H1 (cell line): ENCODE measurements at regions not wholly inside any gene's neighbourhood (a gene's known extent, or its start where the extent isn't known, plus 50 kb on each side); places are given as distances from the start of the nearest gene placed in this dataset.

Source experiments
- CTCF ChIA-PET: fragments of 300-600 bp; sonication (Branson Sonifier 250); formaldehyde crosslinking; loops from one replicate; lab custom pipeline; 2021; ENCODE audit not compliant: partially characterized antibody; lab: Charles Lee
- POLR2A ChIA-PET: fragments of 300-600 bp; sonication (Branson Sonifier 250); formaldehyde crosslinking; loops from one replicate; lab custom pipeline; 2021; ENCODE audit warnings: inconsistent platforms; ENCODE audit not compliant: partially characterized antibody; lab: Charles Lee
- DNase-seq, 2 experiments: peaks; one replicate each; pipeline versions ENCODE4 v3.0.0 to v3.0.0-alpha.2; 2010 to 2022; ENCODE audit warnings: low spot score in 2 of 2, low read depth in 1 of 2, mixed read lengths in 1 of 2
- FAIRE-seq: peaks from 2 replicates; lab custom pipeline; 2011; peaks lifted over from hg19 to GRCh38; lab: Jason Lieb, UNC
- H2AFZ ChIP-seq: 2 replicates; pipeline ENCODE4 v1.8.1; 2012; ENCODE audit warnings: low read length, inconsistent platforms
- H2AK5ac ChIP-seq: 2 replicates; pipeline ENCODE4 v1.6.1; 2013; ENCODE audit warnings: low read depth, low read length
- H2BK120ac ChIP-seq: replicated peaks from 2 replicates; pipeline ENCODE3; 2013; ENCODE audit warnings: low read depth, low read length, inconsistent platforms
- H2BK12ac ChIP-seq: 2 replicates; pipeline ENCODE4 v1.6.1; 2013; ENCODE audit warnings: low read depth, low read length
- H2BK15ac ChIP-seq: 2 replicates; pipeline ENCODE4 v1.6.1; 2013; ENCODE audit warnings: low read length
- H2BK20ac ChIP-seq: 2 replicates; pipeline ENCODE4 v1.6.1; 2013; ENCODE audit warnings: low read length
- H2BK5ac ChIP-seq: 2 replicates; pipeline ENCODE4 v1.6.1; 2013; ENCODE audit warnings: low read depth, low read length
- H3K14ac ChIP-seq: 2 replicates; pipeline ENCODE4 v1.6.1; 2013; ENCODE audit warnings: inconsistent platforms; ENCODE audit not compliant: insufficient read length
- H3K18ac ChIP-seq: 2 replicates; pipeline ENCODE4 v1.6.1; 2013; ENCODE audit warnings: low read length; ENCODE audit errors: extremely low read depth
- H3K23ac ChIP-seq: 2 replicates; pipeline ENCODE4 v1.6.1; 2013; ENCODE audit warnings: inconsistent platforms; ENCODE audit not compliant: insufficient read length
- H3K23me2 ChIP-seq: 2 replicates; pipeline ENCODE4 v1.6.1; 2013; ENCODE audit warnings: low read depth, low read length
- H3K27ac ChIP-seq: 2 replicates; pipeline ENCODE4 v1.6.1; 2011; ENCODE audit warnings: low read depth, low read length, inconsistent platforms
- H3K27me3 ChIP-seq, 4 experiments: replicated peaks in 1 of 4; 1 replicate in 1 of 4; 2 replicates in 3 of 4; pipeline versions ENCODE4 v1.6.1 to v1.8.1; 2011 to 2013; ENCODE audit warnings: low read length in 3 of 4, mild to moderate bottlenecking in 3 of 4, inconsistent platforms in 2 of 4, mixed read lengths in 2 of 4, moderate library complexity in 1 of 4; ENCODE audit not compliant: control insufficient read depth in 3 of 4, insufficient read depth in 3 of 4; ENCODE audit errors: extremely low read depth in 1 of 4
- H3K36me3 ChIP-seq, 4 experiments: 2 replicates each; pipeline versions ENCODE4 v1.6.1 to v1.8.1; 2011 to 2013; ENCODE audit warnings: mild to moderate bottlenecking in 4 of 4, low read length in 3 of 4, moderate library complexity in 2 of 4, control low read depth in 1 of 4, inconsistent platforms in 1 of 4; ENCODE audit not compliant: insufficient read depth in 4 of 4, control insufficient read depth in 2 of 4
- H3K4ac ChIP-seq: replicated peaks from 2 replicates; pipeline ENCODE3; 2013; ENCODE audit warnings: low read length, low read depth, mixed read lengths, inconsistent platforms; ENCODE audit not compliant: insufficient read length
- H3K4me1 ChIP-seq, 4 experiments: replicated peaks in 1 of 4; 1 replicate in 1 of 4; 2 replicates in 3 of 4; pipeline versions ENCODE4 v1.6.1 to v1.8.1; 2011 to 2013; ENCODE audit warnings: low read length in 3 of 4, inconsistent platforms in 2 of 4, mixed read lengths in 1 of 4; ENCODE audit not compliant: insufficient read depth in 4 of 4, control insufficient read depth in 3 of 4
- H3K4me2 ChIP-seq, 2 experiments: 2 replicates each; pipeline versions ENCODE4 v1.6.1 to v1.8.1; 2011 to 2013; ENCODE audit warnings: low read depth in 2 of 2, low read length in 2 of 2, control low read depth in 1 of 2, inconsistent platforms in 1 of 2, mild to moderate bottlenecking in 1 of 2; ENCODE audit not compliant: insufficient read depth in 1 of 2
- H3K4me3 ChIP-seq, 4 experiments: fragments of 200-600, 300-600 bp in 1 of 4; sonication (generic), shearing (Covaris generic), sonication (Bioruptor Twin) in 1 of 4; 2 replicates each; pipeline versions ENCODE4 v1.5.1 to v1.8.1; 2011 to 2016; ENCODE audit warnings: low read length in 4 of 4, low read depth in 3 of 4, control low read depth in 2 of 4, inconsistent platforms in 2 of 4, mild to moderate bottlenecking in 2 of 4, mixed read lengths in 1 of 4, moderate library complexity in 1 of 4; ENCODE audit not compliant: insufficient read depth in 2 of 4; ENCODE audit errors: extremely low read depth in 1 of 4
- H3K56ac ChIP-seq: replicated peaks from 2 replicates; pipeline ENCODE3; 2013; ENCODE audit warnings: low read depth, mild to moderate bottlenecking, mixed read lengths, low read length, inconsistent platforms; ENCODE audit not compliant: insufficient read length
- H3K79me1 ChIP-seq: 2 replicates; pipeline ENCODE4 v1.6.1; 2013; ENCODE audit warnings: low read depth, low read length, control low read depth
- H3K79me2 ChIP-seq, 2 experiments: 2 replicates each; pipeline versions ENCODE4 v1.6.1 to v1.8.1; 2012 to 2013; ENCODE audit warnings: low read length in 2 of 2, mild to moderate bottlenecking in 2 of 2, inconsistent platforms in 1 of 2; ENCODE audit not compliant: insufficient read depth in 2 of 2, control insufficient read depth in 1 of 2
- H3K9ac ChIP-seq, 4 experiments: replicated peaks in 1 of 4; 1 replicate in 1 of 4; 2 replicates in 3 of 4; pipeline versions ENCODE4 v1.6.1 to v1.8.1; 2011 to 2013; ENCODE audit warnings: low read depth in 3 of 4, low read length in 3 of 4, control low read depth in 2 of 4, mild to moderate bottlenecking in 2 of 4, moderate library complexity in 2 of 4, inconsistent platforms in 1 of 4; ENCODE audit errors: extremely low read depth in 1 of 4
- H3K9me3 ChIP-seq, 2 experiments: 2 replicates each; pipeline versions ENCODE4 v1.6.1 to v1.8.1; 2012 to 2013; ENCODE audit warnings: mild to moderate bottlenecking in 2 of 2, moderate library complexity in 2 of 2, control low read depth in 1 of 2, inconsistent platforms in 1 of 2, low read depth in 1 of 2, low read length in 1 of 2, mixed read lengths in 1 of 2; ENCODE audit not compliant: insufficient read depth in 2 of 2
- H4K20me1 ChIP-seq, 2 experiments: replicated peaks in 1 of 2; 2 replicates each; pipeline versions ENCODE3 to v1.8.1; 2011 to 2013; ENCODE audit warnings: inconsistent platforms in 2 of 2, low read length in 2 of 2, mild to moderate bottlenecking in 1 of 2; ENCODE audit not compliant: insufficient read depth in 2 of 2, control insufficient read depth in 1 of 2
- H4K5ac ChIP-seq: 2 replicates; pipeline ENCODE4 v1.6.1; 2013; ENCODE audit warnings: low read length, low read depth, mixed read lengths, inconsistent platforms; ENCODE audit not compliant: insufficient read length
- H4K8ac ChIP-seq: 2 replicates; pipeline ENCODE4 v1.8.0; 2013; ENCODE audit warnings: mild to moderate bottlenecking, moderate library complexity, low read length, inconsistent platforms; ENCODE audit not compliant: insufficient read depth; ENCODE audit errors: extremely low read depth
- H4K91ac ChIP-seq: replicated peaks from 2 replicates; pipeline ENCODE3; 2013; ENCODE audit warnings: low read length, mixed read lengths, inconsistent platforms; ENCODE audit not compliant: insufficient read length
- CREB1 ChIP-seq: IDR thresholded peaks from 2 replicates; pipeline ENCODE4 v1.6.1; 2012; ENCODE audit warnings: inconsistent platforms
- POLR2AphosphoS5 ChIP-seq: IDR thresholded peaks from 2 replicates; pipeline ENCODE4 v1.6.1; 2011; ENCODE audit warnings: low read depth, low read length
- RXRA ChIP-seq: IDR thresholded peaks from 2 replicates; pipeline ENCODE4 v1.6.1; 2011; ENCODE audit warnings: low read depth, mild to moderate bottlenecking, low read length, moderate library complexity; ENCODE audit not compliant: insufficient read depth
- SP2 ChIP-seq: IDR thresholded peaks from 2 replicates; pipeline ENCODE4 v1.6.1; 2012; ENCODE audit warnings: mild to moderate bottlenecking, low read length, inconsistent platforms
- SRF ChIP-seq: IDR thresholded peaks from 2 replicates; pipeline ENCODE4 v1.6.1; 2011; ENCODE audit warnings: mild to moderate bottlenecking, low read depth, low read length, moderate library complexity
- WGBS, 2 experiments: shearing (Covaris generic) in 1 of 2; methylation state at CpG; one replicate each; pipeline versions ENCODE4 v1.1.6 to v1.1.7; 2013 to 2015; ENCODE audit warnings: low lambda C conversion rate in 2 of 2, mixed read lengths in 2 of 2, inconsistent platforms in 1 of 2, low coverage in 1 of 2, missing lambda C conversion rate in 1 of 2; ENCODE audit not compliant: insufficient replicate concordance in 2 of 2, insufficient coverage in 1 of 2, insufficient read length in 1 of 2; ENCODE audit errors: extremely low coverage in 1 of 2, missing lambda C conversion rate in 1 of 2; 5-methylcytosine and 5-hydroxymethylcytosine counted together
- TF ChIP-seq, protein P1 (sequence below): IDR thresholded peaks from 2 replicates; pipeline ENCODE4 v1.6.1; 2011; ENCODE audit warnings: low read depth, mild to moderate bottlenecking, low read length; ENCODE audit not compliant: insufficient read depth
- TF ChIP-seq, protein P2 (sequence below): IDR thresholded peaks from 2 replicates; pipeline ENCODE4 v1.6.1; 2012; ENCODE audit warnings: inconsistent platforms

GRCh38 chr1:34415140-34415539 lies 238.4 kb downstream of the C1orf94 start:
- no peaks in the 10 kb centered on the region for H4K20me1 ChIP-seq
- no peak overlapping the region for H3K9ac ChIP-seq
- H2BK15ac ChIP-seq, result no peak overlapping the region
- DNase-seq (no peak), FAIRE-seq (no peak)
- H3K23me2 ChIP-seq, result no peaks in the 10 kb centered on the region
- H2AFZ ChIP-seq, result no peak overlapping the region
- no peak for TF ChIP-seq RXRA
- no peak for TF ChIP-seq SRF
- TF ChIP-seq, protein P1, sequence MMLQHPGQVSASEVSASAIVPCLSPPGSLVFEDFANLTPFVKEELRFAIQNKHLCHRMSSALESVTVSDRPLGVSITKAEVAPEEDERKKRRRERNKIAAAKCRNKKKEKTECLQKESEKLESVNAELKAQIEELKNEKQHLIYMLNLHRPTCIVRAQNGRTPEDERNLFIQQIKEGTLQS, result no peak
- TF ChIP-seq, protein P2, sequence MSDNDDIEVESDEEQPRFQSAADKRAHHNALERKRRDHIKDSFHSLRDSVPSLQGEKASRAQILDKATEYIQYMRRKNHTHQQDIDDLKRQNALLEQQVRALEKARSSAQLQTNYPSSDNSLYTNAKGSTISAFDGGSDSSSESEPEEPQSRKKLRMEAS, result no peak
- TF ChIP-seq POLR2AphosphoS5, result no peak
- no peak for TF ChIP-seq CREB1
- no peak for TF ChIP-seq SP2
- H2BK120ac ChIP-seq, result no peak overlapping the region
- ChIA-PET CTCF (interaction anchor here (0.8 to 1.8 kb wide), 5 partner anchors 45 to 252 kb away, joined by 3 to 6 read pairs (median 3); no protein-coding TSS in a partner anchor), POLR2A (interaction anchor here (0.9 kb wide), 1 partner anchor 26 kb away, joined by 3 read pairs; no protein-coding TSS in a partner anchor)
- no peak overlapping the region for H3K4me3 ChIP-seq
- H3K27me3 ChIP-seq, result no peaks in the 10 kb centered on the region
- H4K8ac ChIP-seq, result no peak overlapping the region
- no peak overlapping the region for H4K91ac ChIP-seq
- no peaks in the 10 kb centered on the region for H3K9me3 ChIP-seq
- no peak overlapping the region for H2AK5ac ChIP-seq
- H3K14ac ChIP-seq, result no peak overlapping the region
- no peak overlapping the region for H3K18ac ChIP-seq
- 86% methylated on average over 6 of the region's 6 CpGs; no CpG with 5 or more reads in 1 of the 2 experiments for WGBS, 2 experiments
- H2BK20ac ChIP-seq, result no peak overlapping the region
- H3K4me2 ChIP-seq, result no peak overlapping the region
- no peaks in the 10 kb centered on the region for H3K79me2 ChIP-seq
- no peak overlapping the region for H3K27ac ChIP-seq
- no peak overlapping the region for H4K5ac ChIP-seq
- no peak overlapping the region for H3K23ac ChIP-seq
- H2BK5ac ChIP-seq, result no peak overlapping the region
- H3K56ac ChIP-seq, result no peak overlapping the region
- no peak overlapping the region for H2BK12ac ChIP-seq
- no peaks in the 10 kb centered on the region for H3K4me1 ChIP-seq
- no peaks in the 10 kb centered on the region for H3K36me3 ChIP-seq
- no peaks in the 10 kb centered on the region for H3K79me1 ChIP-seq
- H3K4ac ChIP-seq, result no peak overlapping the region
